ENCODE measurements at regions not wholly inside any gene's neighbourhood (a gene's known extent, or its start where the extent isn't known, plus 50 kb on each side); places are given as distances from the start of the nearest gene placed in this dataset.

GRCh38 chr6:44731485-44732095 lies 344.1 kb downstream of the CDC5L start:
- Mint-ChIP-seq H3K27me3 (ENCODE audit: low read depth) (no peaks in the 10 kb centered on the region), H3K4me1 (peaks cover 6% of the 10 kb centered on the region), H3K27ac (no peak overlapping the region), H3K36me3 (no peaks in the 10 kb centered on the region), H3K9me3 (no peaks in the 10 kb centered on the region), H3K4me3 (no peak overlapping the region)
- ATAC-seq (no peak), DNase-seq (ENCODE audit: low spot score) (no peak)
- ChIA-PET POLR2A (no interaction called here), CTCF (interaction anchor here (1.7 kb wide), 1 partner anchor 256 kb away, joined by 5 read pairs; no protein-coding TSS in a partner anchor)
- TF ChIP-seq E2F4 (CRISPR knock-in tag; IDR thresholded peaks at IDR 0.05; ENCODE audit: borderline replicate concordance, low read depth) (no peak), GABPB1 (CRISPR knock-in tag; IDR thresholded peaks at IDR 0.05) (no peak), GTF2I (CRISPR knock-in tag; conservative IDR thresholded peaks at IDR 0.05) (no peak), HMGXB4 (CRISPR knock-in tag; IDR thresholded peaks at IDR 0.05) (no peak)

GRCh38 chr6:44732243-44732642 lies 344.7 kb downstream of the CDC5L start:
- ChIA-PET POLR2A (no interaction called here), CTCF (no interaction called here)
- no peak for DNase-seq (ENCODE audit: low spot score)
- H3K4me1 Mint-ChIP-seq: peaks cover 6% of the 10 kb centered on the region
- no peak overlapping the region for H3K4me3 Mint-ChIP-seq
- H3K36me3 Mint-ChIP-seq: no peaks in the 10 kb centered on the region
- H3K9me3 Mint-ChIP-seq: no peaks in the 10 kb centered on the region
- H3K27ac Mint-ChIP-seq: no peak overlapping the region
- no peak for ATAC-seq
- no peaks in the 10 kb centered on the region for H3K27me3 Mint-ChIP-seq (ENCODE audit: low read depth)
- no peak for TF ChIP-seq RORB (CRISPR knock-in tag; IDR thresholded peaks at IDR 0.05)

GRCh38 chr6:44733126-44733525 lies 345.6 kb downstream of the CDC5L start:
- TF ChIP-seq PRRX2 (CRISPR knock-in tag; IDR thresholded peaks at IDR 0.05) (no peak), MLX (CRISPR knock-in tag; IDR thresholded peaks at IDR 0.05) (no peak), AFF4 (CRISPR knock-in tag; IDR thresholded peaks at IDR 0.05; ENCODE audit: borderline replicate concordance) (no peak), HMGXB4 (CRISPR knock-in tag; IDR thresholded peaks at IDR 0.05) (no peak), CREB1 (CRISPR knock-in tag; IDR thresholded peaks at IDR 0.05) (no peak)
- H3K27me3 Mint-ChIP-seq (ENCODE audit: low read depth): no peaks in the 10 kb centered on the region
- no peak for DNase-seq (ENCODE audit: low spot score)
- no peaks in the 10 kb centered on the region for H3K9me3 Mint-ChIP-seq
- H3K36me3 Mint-ChIP-seq: no peaks in the 10 kb centered on the region
- H3K27ac Mint-ChIP-seq: no peak overlapping the region
- peaks cover 9% of the 10 kb centered on the region for H3K4me1 Mint-ChIP-seq
- H3K4me3 Mint-ChIP-seq: no peak overlapping the region
- ATAC-seq: no peak
- CTCF ChIA-PET: no interaction called here
- POLR2A ChIA-PET: no interaction called here

- ATAC-seq (no peak), DNase-seq (ENCODE audit: low spot score) (no peak)
- H3K4me1 Mint-ChIP-seq: peaks cover 13% of the 10 kb centered on the region
- no peak overlapping the region for H3K4me3 Mint-ChIP-seq
- CTCF ChIA-PET: no interaction called here
- no peaks in the 10 kb centered on the region for H3K36me3 Mint-ChIP-seq
- H3K27me3 Mint-ChIP-seq (ENCODE audit: low read depth): no peaks in the 10 kb centered on the region
- no peaks in the 10 kb centered on the region for H3K9me3 Mint-ChIP-seq
- H3K27ac Mint-ChIP-seq: no peak overlapping the region
- POLR2A ChIA-PET: no interaction called here
- TF ChIP-seq FOXP1 (CRISPR knock-in tag; IDR thresholded peaks at IDR 0.05; ENCODE audit: borderline replicate concordance) (no peak), SMAD3 (CRISPR knock-in tag; IDR thresholded peaks at IDR 0.05; ENCODE audit: borderline replicate concordance) (no peak), NR2C2 (CRISPR knock-in tag; IDR thresholded peaks at IDR 0.05) (no peak), HMGXB4 (CRISPR knock-in tag; IDR thresholded peaks at IDR 0.05) (no peak), GABPB1 (CRISPR knock-in tag; IDR thresholded peaks at IDR 0.05) (no peak), MYBL2 (CRISPR knock-in tag; IDR thresholded peaks at IDR 0.05) (no peak), TP53 (CRISPR knock-in tag; IDR thresholded peaks at IDR 0.05) (no peak), SP1 (CRISPR knock-in tag; conservative IDR thresholded peaks at IDR 0.05) (no peak), E2F4 (CRISPR knock-in tag; IDR thresholded peaks at IDR 0.05; ENCODE audit: borderline replicate concordance, low read depth) (no peak)
Measured at GRCh38 chr6:44733868-44734267, 346.4 kb downstream of the CDC5L start.
